ENCODE measurements at regions not wholly inside any gene's neighbourhood (a gene's known extent, or its start where the extent isn't known, plus 50 kb on each side); places are given as distances from the start of the nearest gene placed in this dataset.

- no peak overlapping the region for H3K4me2 ChIP-seq
- POLR2A ChIA-PET = no interaction called here
- peaks cover 2% of the 10 kb centered on the region; the same call in 1 of the 3 replicates for H3K9me3 ChIP-seq
- 0% methylated on average over 1 of the region's 1 CpG for WGBS (ENCODE audit: missing lambda C conversion rate)
- H3K4me3 ChIP-seq = no peak overlapping the region
- H3K4me1 ChIP-seq = no peaks in the 10 kb centered on the region
- TF ChIP-seq CBX2 (IDR thresholded peaks at IDR 0.05; ENCODE audit: borderline replicate concordance, low read depth) (no peak), PBX3 (IDR thresholded peaks at IDR 0.05) (no peak), SREBF2 (IDR thresholded peaks at IDR 0.05) (no peak), JUN (IDR thresholded peaks at IDR 0.05) (no peak), HOXB5 (CRISPR knock-in tag; IDR thresholded peaks at IDR 0.05) (no peak), MYC (IDR thresholded peaks at IDR 0.05; ENCODE audit: borderline replicate concordance, low read length) (no peak), ELK1 (IDR thresholded peaks at IDR 0.05; ENCODE audit: low read depth, low read length) (no peak), HOXA7 (CRISPR knock-in tag; IDR thresholded peaks at IDR 0.05) (no peak), ATOH8 (CRISPR knock-in tag; IDR thresholded peaks at IDR 0.05; ENCODE audit: low read depth) (no peak), EHF (CRISPR knock-in tag; IDR thresholded peaks at IDR 0.05) (no peak), CTCF (IDR thresholded peaks at IDR 0.05) (no peak), FOSB (CRISPR knock-in tag; IDR thresholded peaks at IDR 0.05) (no peak), RARB (CRISPR knock-in tag; IDR thresholded peaks at IDR 0.05) (no peak), ESRRA (IDR thresholded peaks at IDR 0.05; ENCODE audit: borderline replicate concordance, low read length) (no peak), POLR2A (IDR thresholded peaks at IDR 0.05; ENCODE audit: low read length) (no peak), FOXS1 (CRISPR knock-in tag; IDR thresholded peaks at IDR 0.05) (no peak), TFCP2L1 (CRISPR knock-in tag; IDR thresholded peaks at IDR 0.05) (no peak), FOSL2 (IDR thresholded peaks at IDR 0.05) (no peak), FOSL2 (CRISPR knock-in tag; IDR thresholded peaks at IDR 0.05) (no peak), REST (IDR thresholded peaks at IDR 0.05) (no peak), POLR2AphosphoS2 (conservative IDR thresholded peaks at IDR 0.05; ENCODE audit: low read length) (no peak)
- no peak overlapping the region for H3K27ac ChIP-seq
- FAIRE-seq (no peak), ATAC-seq (no peak), DNase-seq (ENCODE audit: low read depth in 1 of 2, low spot score in 1 of 2) (no peak)
- CTCF ChIA-PET = no interaction called here
Measured at GRCh38 chr3:1007866-1008265, 85.0 kb upstream of the CNTN6 start.
